SIG-M5 (cell line): ENCODE measurements at regions not wholly inside any gene's neighbourhood (a gene's known extent, or its start where the extent isn't known, plus 50 kb on each side); places are given as distances from the start of the nearest gene placed in this dataset.
"Not testable (repeated sequence)": the region's sequence is repeated elsewhere in the genome, so short reads cannot be mapped to it uniquely, and the experiment has no call there.

Source experiments
- DNase-seq: peaks from one replicate; lab custom pipeline; 2025; lab: John Stamatoyannopoulos, UW

DNA sequence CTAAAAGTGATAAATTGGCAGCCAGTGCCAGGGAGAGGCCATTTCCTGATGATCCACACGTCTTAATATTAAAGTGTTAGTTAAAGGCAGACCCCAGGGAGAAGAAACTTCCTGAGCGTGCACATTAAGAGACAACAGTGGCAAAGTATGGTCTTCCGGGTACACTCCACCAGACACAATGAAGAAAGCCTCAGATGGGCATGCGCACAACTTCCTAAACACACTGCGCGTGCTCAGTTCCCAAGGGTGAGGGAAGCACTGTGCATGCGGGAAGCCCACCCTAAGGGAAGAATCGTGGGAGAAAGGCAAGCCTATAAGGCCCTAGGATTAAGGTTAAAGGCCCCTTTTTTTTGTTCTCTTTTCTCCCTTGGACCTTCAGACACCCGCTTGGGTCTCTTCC, 140.7 kb upstream of the CDKN3 start:
- DNase-seq: no peak

DNA sequence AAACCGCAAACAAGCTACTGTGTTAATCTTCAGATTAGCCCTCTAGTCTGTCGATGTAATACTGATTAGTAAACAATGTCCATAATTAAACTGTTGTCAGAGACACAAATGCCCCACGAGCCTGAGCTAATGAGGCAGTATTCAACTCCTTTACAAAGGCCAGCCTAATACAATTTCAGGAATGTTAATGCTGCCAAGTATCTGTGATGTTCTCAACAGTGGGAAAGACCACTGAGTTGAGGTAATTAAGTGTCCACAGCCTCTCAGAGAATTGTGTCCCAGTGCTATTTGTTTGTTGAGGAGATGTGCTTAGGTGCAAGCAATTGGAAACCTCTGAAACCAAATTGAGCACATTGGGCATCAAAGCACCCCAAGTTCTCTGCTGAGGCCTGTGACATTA, 139.4 kb upstream of the CDKN3 start:
- no peak for DNase-seq

DNA sequence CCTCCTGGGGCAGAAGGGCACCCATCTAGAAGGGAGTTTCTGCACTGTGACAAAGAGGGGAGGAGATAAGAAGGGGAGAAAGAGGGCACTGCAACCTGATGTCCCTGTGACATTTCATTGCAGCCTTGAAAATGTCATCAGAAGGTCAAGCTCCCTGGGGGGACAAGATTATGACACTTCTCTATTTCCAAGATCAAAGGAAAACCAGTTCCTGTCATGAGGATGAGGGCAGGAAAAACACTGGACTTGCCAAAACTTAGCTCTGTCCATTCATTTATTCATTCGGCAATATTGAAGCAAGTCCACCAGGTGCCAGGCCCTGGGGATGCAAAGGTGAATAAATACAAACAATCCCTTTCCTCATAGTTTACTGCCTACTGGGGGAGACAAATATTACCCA, 138.4 kb upstream of the CDKN3 start:
- DNase-seq: no peak

DNA sequence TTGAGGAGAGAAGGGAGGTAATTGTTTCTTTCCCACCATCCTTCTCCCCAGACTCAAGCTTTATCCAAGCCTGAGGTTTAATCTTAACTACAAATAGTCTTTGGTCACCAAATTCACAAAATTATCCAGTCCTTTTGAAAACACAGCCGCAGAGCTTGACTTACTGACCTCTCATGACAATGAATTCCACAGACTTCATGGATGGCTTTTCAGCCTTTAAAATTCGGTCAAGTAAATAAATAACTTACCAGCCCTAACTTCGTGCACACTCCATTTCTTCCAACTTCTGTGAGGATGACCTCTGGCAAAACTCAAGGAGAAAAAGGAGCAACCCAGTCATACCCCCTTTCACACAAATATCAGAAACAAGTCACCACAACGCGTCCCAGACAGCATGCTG, 137.0 kb upstream of the CDKN3 start:
- DNase-seq: no peak

DNA sequence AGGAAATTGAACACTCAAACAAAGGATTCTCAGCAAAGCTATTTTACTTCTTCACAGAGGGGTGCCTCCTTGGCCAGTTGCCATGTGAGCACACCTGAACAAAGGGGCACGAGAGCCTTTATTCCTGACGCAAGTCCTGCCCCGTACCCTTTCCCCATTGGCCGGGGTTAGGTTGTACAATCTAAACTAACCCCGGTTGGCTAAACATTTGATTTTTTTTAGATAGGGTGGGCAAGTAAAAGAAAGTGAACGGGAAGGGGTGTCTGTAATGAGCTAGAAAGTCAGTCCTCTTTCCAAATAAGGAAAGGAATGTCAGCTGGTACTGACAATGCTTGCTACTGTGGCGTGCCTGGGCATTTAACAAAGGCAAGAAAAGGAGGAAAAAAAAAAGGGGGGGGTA, 135.5 kb upstream of the CDKN3 start:
- DNase-seq: no peak

DNA sequence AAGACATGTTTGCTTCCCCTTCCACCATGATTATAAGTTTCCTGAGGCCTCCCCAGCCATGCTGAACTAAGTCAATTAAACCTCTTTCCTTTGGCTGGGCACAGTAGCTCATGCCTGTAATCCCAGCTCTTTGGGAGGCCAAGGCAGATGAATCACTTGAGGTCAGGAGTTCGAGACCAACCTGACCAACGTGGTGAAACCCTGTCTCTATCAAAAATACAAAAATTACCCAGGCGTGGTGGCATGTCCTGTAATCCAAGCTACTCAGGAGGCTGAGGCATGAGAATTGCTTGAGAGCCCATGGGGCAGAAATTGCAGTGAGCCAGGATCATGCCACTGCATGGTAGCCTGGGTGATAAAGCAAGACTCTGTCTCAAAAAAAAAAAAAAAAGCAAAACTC, 130.2 kb upstream of the CDKN3 start:
- DNase-seq: not testable (repeated sequence)

DNA sequence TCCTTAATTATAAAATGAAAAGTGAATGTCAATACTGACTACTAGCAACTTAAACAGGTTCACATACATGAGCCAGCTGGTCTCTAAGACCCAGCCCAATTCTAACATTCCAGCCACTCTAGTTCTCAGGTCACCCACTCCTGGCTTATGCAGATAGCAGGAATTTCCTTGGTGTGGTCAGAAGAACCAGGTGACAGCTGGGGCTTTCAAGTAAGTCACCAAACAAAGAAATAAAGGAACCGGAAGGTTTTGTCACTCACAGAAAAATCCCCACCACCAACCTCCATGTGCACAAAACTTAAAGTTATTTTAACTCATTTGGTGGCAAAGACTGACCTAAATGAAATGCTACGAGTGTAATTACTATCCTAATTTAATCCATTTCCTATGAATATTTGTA, 129.6 kb upstream of the CDKN3 start:
- DNase-seq: no peak

DNA sequence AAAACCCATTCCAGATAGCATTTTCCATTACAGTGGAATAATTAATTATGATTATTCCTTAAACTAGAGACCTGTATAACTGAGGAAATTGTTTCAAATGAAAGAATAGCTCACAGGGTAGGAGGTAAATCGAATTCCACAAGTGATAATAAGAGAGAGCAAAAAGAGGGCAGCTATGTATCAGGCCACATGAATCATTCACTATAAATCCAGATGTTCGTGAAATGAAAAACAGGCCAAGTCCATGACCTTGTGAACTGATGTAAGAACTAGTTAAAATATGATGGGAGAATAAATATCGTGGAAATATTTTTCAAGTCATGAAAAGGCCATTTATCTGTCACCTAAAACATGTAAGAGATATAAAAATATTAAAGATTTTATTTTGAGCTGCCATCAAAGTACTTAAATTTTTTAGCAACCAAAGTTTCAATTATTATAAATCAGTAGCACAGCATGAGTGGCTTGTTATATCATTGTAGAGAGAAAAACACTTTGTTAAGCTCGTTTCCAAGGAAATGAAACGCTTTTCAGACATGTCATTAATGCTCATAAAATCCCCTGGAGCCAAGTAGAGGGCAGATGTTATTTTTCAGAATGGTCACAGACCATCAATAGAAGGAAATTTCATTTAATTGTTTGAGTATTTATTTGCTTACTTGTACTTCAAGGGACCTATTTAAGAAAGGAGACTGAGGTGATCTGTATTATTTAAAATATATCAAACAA, 120.6 kb upstream of the CDKN3 start:
- no peak for DNase-seq

DNA sequence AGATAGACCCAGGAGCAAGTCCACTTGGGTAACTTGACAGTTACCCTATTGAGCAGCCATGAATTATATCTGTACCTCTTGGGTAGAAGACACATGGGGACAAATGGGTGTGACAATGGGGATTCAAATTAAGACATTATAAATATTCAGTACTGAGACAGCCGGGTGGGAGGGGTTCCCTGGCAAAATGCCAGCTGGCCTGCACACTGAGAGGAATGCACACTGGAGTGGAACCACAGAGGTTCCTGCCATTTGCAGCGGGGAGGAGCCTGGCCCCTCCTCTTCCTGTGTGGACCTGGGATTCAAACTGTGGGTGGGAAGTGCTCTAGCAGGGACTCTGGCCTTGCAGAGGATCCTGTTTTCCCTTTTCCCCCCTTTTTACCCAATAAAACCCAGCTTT, 118.7 kb upstream of the CDKN3 start:
- no peak for DNase-seq

DNA sequence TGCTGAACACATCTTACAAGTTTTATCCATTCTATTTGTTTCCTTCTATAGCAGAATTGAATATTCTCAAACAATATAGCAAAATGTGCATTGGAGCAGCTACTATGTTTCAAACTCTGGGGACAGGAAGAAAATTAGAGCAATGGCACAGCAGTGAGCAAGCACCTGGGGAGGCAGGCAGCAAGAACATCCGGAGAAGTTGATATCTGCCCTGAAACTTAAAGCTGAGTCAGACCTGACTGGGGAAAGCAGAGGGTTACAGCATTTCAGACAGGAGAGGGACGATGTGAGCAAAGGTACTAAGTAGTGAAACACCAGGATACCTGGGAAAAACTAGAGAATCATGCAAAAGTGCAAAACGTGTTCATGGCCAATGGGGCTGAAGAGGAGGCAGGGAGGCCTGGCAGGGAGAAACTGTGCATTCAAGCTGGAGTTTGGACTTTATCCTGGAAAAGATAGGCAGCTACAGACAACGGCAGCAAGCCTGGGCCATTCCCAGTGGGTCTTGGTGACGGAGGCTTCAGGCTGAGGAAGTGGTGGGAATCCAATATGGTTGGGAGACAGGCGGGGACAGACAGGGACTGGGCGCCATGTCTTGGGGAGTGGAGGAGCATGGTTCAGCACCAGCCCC, 118.0 kb upstream of the CDKN3 start:
- no peak for DNase-seq

DNA sequence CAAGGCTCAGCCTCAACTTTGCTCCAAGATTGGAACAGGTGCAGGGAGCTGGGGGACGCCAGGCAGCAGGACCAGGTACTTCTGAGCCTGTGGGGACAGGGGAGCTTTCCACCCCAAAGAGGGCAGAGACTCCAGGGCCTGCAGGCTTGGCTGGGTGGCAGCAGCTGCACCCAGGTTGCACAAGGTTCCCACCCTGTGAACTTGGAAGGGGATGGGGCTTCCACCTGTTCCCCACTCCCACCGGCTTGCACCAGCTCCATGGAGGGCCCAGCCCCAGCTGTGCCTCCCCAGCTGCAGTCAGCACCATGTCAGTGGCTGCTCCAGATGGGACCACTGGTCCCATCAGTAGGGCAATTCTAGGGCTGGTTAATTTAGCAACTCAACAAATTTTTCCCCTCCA, 114.0 kb upstream of the CDKN3 start:
- DNase-seq: no peak

DNA sequence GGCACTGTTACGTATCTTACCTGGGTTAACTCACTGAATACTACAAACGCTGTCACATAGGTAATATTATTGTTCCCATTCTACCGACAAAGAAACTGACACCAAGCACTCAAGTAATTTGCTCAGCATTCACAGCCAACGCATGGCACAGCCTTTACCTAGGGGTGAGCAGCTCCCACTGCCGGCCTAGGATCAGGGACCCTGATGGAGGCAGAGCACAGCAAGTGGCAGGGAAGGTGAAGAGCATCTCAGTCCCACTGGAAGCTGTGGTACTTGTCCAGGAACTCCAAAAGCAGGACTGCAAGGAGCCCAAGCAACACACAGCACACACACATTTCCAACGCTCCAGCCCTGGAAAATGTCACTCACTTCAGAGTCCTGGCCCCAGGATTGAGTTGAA, 111.8 kb upstream of the CDKN3 start:
- no peak for DNase-seq

DNA sequence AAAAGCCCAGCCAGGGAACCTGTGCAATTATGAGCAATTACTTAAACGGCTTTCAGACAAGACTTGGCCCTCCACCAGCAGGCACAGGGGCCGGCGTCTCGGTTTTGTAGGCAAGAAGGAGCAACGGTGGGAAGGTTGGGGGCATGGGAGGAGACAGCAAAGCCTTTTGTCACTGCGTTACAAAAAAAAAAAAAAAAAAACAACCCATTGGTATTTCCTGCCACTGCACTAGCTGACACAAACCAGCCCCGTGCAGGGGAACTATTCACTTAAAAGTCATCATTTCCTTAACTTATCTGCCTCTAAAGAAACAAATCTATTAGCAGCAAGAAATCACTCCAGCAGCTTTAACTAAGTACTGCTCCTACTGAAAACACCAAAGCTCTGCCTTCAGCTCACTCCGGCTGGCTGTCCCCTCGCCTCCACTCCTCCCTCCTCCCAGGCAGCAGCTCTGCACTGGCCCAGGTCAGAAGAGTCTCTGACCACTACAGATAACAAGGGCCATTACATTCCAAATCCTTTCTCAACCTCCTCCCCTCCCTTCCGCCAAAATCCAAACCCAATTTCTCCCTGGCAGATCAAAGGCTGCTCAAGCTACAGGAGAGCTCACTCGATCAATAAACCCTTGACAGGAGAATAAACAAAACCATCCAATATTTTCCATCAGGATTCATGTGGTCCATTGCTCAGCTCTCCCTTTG, 105.2 kb upstream of the CDKN3 start:
- no peak for DNase-seq

DNA sequence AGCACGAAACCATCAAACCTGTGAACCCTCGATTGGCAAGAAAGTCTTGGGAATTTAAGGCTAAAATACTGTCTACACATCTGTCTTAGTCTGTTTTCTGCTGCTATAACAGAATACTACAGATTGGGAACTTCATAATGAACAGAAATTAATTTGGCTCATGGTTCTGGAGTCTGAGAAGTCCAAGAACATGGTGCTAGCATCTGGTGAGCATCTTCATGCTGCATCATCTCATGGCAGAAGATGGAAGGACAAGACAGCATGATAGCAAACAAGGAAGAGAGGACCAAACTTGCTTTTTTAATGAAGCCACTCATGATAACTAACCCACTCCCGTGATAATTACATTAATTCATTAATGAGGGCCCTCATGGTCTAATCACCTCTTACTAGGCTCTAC, 102.0 kb upstream of the CDKN3 start:
- DNase-seq: no peak

DNA sequence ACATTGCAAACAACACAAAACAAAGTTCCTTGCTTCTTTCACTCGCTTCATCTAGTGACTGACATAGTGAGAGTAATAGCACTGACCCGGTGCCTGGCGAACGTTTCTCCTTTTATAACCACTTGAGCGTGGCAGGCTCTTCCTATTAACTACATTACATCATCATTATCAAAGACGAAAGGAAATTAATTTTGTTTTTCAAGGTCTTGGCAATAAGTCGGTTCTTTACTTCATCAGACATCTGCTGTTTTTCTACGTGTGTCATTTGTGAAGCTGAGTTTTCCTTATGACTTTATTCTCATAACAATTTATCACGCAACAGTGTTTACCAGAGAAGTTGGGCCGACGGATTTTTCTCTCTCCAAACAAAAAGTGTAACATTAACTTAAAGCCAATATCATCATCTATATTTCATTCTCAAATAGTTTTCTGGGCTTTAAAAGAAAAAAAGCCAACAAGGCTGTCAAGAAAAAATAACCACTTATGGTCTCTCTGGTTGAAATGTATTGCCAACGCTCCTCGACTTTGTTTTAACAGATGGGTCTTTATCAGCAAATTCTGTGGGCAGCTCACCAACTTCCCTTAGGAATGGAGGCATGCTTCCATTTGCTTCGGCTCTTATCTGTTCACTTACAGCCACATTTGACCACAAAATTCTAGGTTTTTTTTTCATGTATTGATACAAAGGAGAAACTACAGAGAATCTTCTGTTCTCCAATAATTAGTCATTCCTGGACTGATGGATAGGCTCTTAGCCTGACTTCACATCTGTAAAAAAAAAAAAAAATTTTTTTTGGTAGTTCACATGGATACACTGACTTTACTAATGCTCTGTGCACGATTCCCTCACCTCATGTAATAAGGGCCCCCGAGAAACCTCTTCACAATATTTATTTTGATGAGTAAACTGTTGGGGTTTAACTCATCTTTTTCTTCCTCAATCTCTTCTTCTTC, 97.1 kb upstream of the CDKN3 start:
- DNase-seq: no peak

DNA sequence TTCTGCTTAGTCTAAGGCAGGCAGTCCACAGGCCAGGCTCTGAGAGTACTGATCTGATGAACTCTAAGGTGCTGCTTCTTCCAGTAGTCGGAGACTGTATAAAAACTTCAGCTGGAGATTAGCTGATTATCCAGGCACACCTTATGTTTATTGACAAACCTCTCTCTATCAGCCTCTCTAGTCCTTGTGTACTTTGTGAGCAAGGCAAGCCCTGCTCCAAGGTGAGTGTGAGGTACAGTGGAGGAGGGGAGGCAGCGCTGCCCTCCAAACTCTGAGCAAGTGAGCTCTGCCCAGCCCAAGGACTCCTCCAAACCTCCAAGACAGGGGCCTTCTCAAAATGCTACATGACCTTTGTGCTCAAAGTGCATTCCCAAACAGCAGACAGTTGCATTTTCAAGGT, 95.9 kb upstream of the CDKN3 start:
- DNase-seq: no peak

DNA sequence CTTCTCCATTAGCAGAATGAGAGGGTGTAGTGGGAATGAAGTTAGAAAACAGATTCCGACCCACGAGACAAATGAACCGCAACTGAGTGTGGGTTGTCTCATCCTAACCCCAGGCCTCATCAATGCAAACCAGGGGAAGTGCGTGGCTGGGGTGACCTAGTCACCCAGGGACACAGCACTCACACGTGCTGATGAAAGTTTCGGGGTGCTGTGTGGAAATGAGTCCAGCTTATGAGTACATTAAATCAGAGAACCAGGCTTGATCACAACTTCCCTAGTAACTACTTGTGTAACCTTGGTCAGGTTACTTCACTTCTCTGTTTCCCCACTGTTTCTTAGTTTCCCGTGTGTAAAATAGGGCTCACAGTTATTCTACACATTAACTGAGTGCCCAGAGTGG, 95.4 kb upstream of the CDKN3 start:
- DNase-seq: no peak

DNA sequence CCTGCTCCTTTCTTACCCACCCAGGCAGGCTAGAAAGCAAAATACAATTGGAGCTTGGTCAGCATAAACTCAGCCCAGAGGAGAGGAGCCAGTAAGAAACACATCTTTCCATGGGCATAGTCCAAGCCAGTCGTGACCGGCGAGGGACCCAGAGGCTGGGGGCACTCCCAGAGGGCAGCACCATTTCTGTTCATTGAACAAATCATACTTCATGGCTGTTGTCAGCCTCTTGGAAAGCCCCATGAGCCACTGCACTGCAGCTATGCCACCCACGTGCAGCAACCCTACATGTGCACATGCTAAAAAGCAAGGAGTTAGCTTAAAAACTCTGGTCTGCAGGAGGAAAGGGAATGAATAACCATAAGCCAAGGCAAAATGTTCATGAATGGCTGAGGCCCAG, 90.0 kb upstream of the CDKN3 start:
- no peak for DNase-seq

DNA sequence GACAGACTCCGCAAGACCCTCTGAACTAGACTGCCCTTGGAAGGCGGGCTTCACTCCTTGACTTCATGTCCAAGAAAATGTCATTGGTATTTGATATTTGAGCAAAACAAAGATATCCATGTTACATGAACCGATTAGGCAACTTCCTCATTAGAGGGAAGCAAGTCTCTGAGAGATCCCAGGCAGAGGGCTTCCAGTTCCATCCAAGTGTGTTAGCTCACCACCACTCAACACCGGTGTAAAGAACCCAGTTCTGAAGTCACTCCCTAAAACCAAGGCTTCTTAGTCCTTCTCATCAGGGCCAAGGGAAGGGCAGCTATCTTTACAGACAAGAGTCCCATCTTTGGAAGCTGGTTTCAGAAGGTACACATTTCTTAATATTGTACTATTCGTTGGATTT, 87.2 kb upstream of the CDKN3 start:
- no peak for DNase-seq

DNA sequence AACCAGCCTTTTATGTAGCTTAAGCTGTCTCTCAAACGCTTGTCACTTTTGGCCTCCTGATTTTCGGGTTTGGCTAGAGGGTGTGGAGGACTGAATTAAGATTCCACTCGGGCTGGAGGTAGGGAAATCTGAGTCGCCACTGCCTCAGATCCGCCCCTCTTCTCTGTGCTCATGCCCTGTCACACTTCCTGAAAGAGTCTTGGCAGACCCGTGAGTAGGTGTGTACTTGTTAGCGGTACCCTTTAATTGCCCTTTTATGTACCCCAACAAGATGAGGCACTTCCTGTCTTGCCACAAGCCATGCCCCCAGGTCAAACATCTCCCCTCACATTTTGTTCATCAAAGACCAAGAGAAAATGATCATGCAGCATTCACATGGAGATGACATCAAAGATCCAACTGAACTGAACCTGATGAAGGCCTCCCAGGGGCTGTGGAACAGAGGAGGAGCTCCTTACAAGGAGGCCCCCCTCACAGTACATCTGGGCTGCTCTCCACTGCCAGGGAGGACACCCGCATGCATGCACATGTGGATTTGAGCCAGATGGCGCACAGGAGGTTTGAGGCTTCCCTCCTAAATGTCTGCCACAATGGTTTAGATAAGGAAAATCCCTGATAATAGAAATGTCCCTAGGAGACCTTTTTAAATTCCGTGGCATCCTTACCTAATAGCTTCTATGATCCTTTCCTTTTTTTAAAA, 86.5 kb upstream of the CDKN3 start:
- DNase-seq: no peak

DNA sequence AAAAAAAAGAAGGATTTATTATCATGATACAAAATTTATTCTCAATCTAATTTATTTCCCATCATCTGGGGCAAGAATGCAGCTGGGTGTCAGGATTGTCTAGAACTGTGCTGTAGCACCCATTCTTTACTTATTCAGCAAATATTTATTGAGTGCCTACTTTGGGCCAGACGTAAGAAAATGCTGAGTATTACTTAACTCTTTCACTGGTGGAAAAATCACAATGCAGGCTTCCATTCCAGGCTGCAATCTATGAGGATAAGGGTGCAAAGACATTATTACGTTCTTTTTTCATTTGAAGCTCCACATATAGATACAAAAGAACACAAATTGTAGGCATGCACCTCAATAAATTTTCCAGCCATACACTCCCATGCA, 86.0 kb upstream of the CDKN3 start:
- DNase-seq: no peak
